ENCODE measurements at regions not wholly inside any gene's neighbourhood (a gene's known extent, or its start where the extent isn't known, plus 50 kb on each side); places are given as distances from the start of the nearest gene placed in this dataset.

GRCh38 chr1:55833529-55834091 is 618.4 kb upstream of the USP24 start:
- no peak overlapping the region for H3K4me3 ChIP-seq (ENCODE audit: low read depth, low read length)
- no peak for TF ChIP-seq CTCF (IDR thresholded peaks at IDR 0.05; ENCODE audit: insufficient read depth, low read length)
- peak; percentile 94 for DNase-seq (ENCODE audit: low read depth)

DNA sequence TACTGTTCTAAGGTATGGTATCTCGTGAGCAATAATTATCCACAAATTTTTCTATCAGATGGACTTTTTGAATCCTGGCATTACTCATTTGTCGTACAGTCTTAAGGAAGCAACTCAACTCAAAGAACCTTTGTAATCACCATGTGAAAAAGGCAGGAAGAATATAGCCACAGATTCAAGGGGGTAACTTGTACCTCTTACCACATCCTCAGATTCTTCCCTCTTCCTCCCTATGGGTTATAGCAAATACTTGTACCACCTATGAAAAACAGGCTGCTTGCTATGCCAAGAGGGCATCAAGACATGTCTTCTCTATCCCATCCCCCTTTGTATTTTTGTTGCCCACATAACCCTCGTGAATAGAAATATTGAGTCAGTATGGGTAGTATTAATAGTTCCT is 616.6 kb upstream of the USP24 start:
- DNase-seq (ENCODE audit: low read depth): no peak
- no peak overlapping the region for H3K4me3 ChIP-seq (ENCODE audit: low read depth, low read length)
- no peak for TF ChIP-seq CTCF (IDR thresholded peaks at IDR 0.05; ENCODE audit: insufficient read depth, low read length)

DNA sequence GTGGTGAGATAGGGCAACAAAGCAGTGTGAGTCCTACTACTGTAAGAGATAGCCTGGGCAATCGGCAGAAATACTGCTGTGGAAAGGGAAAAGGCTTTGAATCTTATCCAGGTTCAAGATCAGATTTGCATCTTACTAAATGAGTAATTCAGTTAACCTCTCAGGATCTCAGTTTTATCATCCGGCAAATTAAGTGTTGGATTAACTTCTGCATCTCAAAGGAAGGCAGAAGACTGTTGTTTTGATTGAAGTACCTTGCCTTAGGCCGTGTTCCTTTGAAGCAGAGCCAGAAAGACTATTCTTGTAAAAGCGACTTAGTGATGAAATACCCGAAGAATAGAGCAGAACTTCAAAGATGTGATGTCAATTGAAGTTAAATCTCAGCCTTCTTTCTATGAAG is 612.9 kb upstream of the USP24 start:
- no peak for DNase-seq (ENCODE audit: low read depth)
- no peak for TF ChIP-seq CTCF (IDR thresholded peaks at IDR 0.05; ENCODE audit: insufficient read depth, low read length)
- H3K4me3 ChIP-seq (ENCODE audit: low read depth, low read length): no peak overlapping the region

DNA sequence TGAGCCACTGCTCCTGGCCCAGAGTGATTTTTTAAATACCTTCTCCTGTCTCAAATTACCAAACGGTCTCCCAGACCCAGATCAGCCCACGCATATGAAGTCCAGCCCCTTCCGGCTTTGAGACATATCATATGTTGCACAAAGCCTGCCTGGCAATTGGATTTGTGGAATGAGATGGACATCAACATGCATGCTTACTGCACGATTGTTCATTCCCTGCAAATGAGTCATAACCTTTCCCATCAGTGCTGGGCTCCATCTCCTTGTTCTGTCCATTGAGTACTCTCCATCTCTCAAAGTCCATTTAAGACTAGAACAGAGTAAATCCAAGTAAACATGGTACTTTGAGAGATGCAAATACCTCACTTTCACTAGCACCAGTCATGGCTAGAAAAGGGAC is 612.2 kb upstream of the USP24 start:
- DNase-seq (ENCODE audit: low read depth): peak; percentile 97
- no peak for TF ChIP-seq CTCF (IDR thresholded peaks at IDR 0.05; ENCODE audit: insufficient read depth, low read length)

GRCh38 chr1:55826381-55827080 is 611.4 kb upstream of the USP24 start:
- no peak overlapping the region for H3K4me3 ChIP-seq (ENCODE audit: low read depth, low read length)
- DNase-seq (ENCODE audit: low read depth): peak; percentile 46
- TF ChIP-seq CTCF (IDR thresholded peaks at IDR 0.05; ENCODE audit: insufficient read depth, low read length): no peak

More for the DNA sequence above, 612.2 kb upstream of the USP24 start:
- no peak overlapping the region for H3K4me3 ChIP-seq (ENCODE audit: low read depth, low read length)

GRCh38 chr1:55825461-55825860 is 610.3 kb upstream of the USP24 start:
- no peak for DNase-seq (ENCODE audit: low read depth)
- H3K4me3 ChIP-seq (ENCODE audit: low read depth, low read length): no peak overlapping the region
- TF ChIP-seq CTCF (IDR thresholded peaks at IDR 0.05; ENCODE audit: insufficient read depth, low read length): no peak
